ENCODE measurements at regions not wholly inside any gene's neighbourhood (a gene's known extent, or its start where the extent isn't known, plus 50 kb on each side); places are given as distances from the start of the nearest gene placed in this dataset.

- peaks cover 0 to 13% of the 10 kb centered on the region in 2 donors for H3K4me1 ChIP-seq
- no peak for TF ChIP-seq CTCF (IDR thresholded peaks at IDR 0.05)
- no peak for DNase-seq (ENCODE audit: low spot score)
- H3K36me3 ChIP-seq = no peaks in the 10 kb centered on the region
- no peak overlapping the region for H3K4me3 ChIP-seq
- no peak overlapping the region for H3K27ac ChIP-seq
- H3K27me3 ChIP-seq = no peaks in the 10 kb centered on the region
- no peaks in the 10 kb centered on the region for H3K9me3 ChIP-seq
Measured at GRCh38 chr1:232218955-232219865, 410.7 kb downstream of the SIPA1L2 start.

- Histone ChIP-seq H3K27me3 (no peaks in the 10 kb centered on the region), H3K36me3 (no peaks in the 10 kb centered on the region), H3K9me3 (no peaks in the 10 kb centered on the region), H3K4me1 (peaks cover 0 to 4% of the 10 kb centered on the region in 2 donors), H3K27ac (no peak overlapping the region), H3K4me3 (no peak overlapping the region)
- TF ChIP-seq CTCF (IDR thresholded peaks at IDR 0.05) = no peak
- DNase-seq (ENCODE audit: low spot score) = no peak
Measured at GRCh38 chr1:232213928-232214327, 416.0 kb downstream of the SIPA1L2 start.

- TF ChIP-seq CTCF (IDR thresholded peaks at IDR 0.05) = no peak
- DNase-seq (ENCODE audit: low spot score) = no peak
- no peaks in the 10 kb centered on the region for H3K9me3 ChIP-seq
- H3K4me1 ChIP-seq = no peaks in the 10 kb centered on the region
- no peaks in the 10 kb centered on the region for H3K36me3 ChIP-seq
- no peak overlapping the region for H3K27ac ChIP-seq
- H3K4me3 ChIP-seq = no peak overlapping the region
- H3K27me3 ChIP-seq = no peaks in the 10 kb centered on the region
Measured at GRCh38 chr1:232212253-232212652, 417.7 kb downstream of the SIPA1L2 start.

- Histone ChIP-seq H3K4me3 (no peak overlapping the region), H3K27ac (no peak overlapping the region), H3K27me3 (no peaks in the 10 kb centered on the region), H3K4me1 (no peaks in the 10 kb centered on the region), H3K9me3 (no peaks in the 10 kb centered on the region), H3K36me3 (no peaks in the 10 kb centered on the region)
- no peak for DNase-seq (ENCODE audit: low spot score)
- no peak for TF ChIP-seq CTCF (IDR thresholded peaks at IDR 0.05)
Measured at GRCh38 chr1:232211149-232211548, 418.8 kb downstream of the SIPA1L2 start.

GRCh38 chr1:232209357-232209756 lies 420.6 kb downstream of the SIPA1L2 start:
- no peak for DNase-seq (ENCODE audit: low spot score)
- H3K27me3 ChIP-seq = no peaks in the 10 kb centered on the region
- H3K36me3 ChIP-seq = no peaks in the 10 kb centered on the region
- H3K4me1 ChIP-seq = no peaks in the 10 kb centered on the region
- TF ChIP-seq CTCF (IDR thresholded peaks at IDR 0.05) = no peak
- H3K27ac ChIP-seq = no peak overlapping the region
- no peaks in the 10 kb centered on the region for H3K9me3 ChIP-seq
- H3K4me3 ChIP-seq = no peak overlapping the region

Data from right atrium auricular region (tissue), 2 donors.